Lower lobe of right lung (tissue), 2 donors: ENCODE measurements at regions not wholly inside any gene's neighbourhood (a gene's known extent, or its start where the extent isn't known, plus 50 kb on each side); places are given as distances from the start of the nearest gene placed in this dataset.
"Not testable (repeated sequence)": the region's sequence is repeated elsewhere in the genome, so short reads cannot be mapped to it uniquely, and the experiment has no call there.

ENCODE experiments used
- ATAC-seq, 2 donors: fragments of 200-7000 bp; cut with Tn5 transposase; one replicate each; pipeline ENCODE4 v1.9.1; 2020 to 2022; ENCODE audit warnings: mild to moderate bottlenecking in 2 of 2, moderate library complexity in 2 of 2
- DNase-seq: peaks from one replicate; pipeline ENCODE4 v3.0.0-alpha.2; 2020
- H3K27ac ChIP-seq: fragments of 200-600 bp; one replicate; pipeline ENCODE4 v1.8.0; 2022
- H3K27me3 ChIP-seq: fragments of 200-600 bp; one replicate; pipeline ENCODE4 v1.8.0; 2022; ENCODE audit warnings: low read depth
- H3K36me3 ChIP-seq: fragments of 200-600 bp; one replicate; pipeline ENCODE4 v1.8.0; 2022; ENCODE audit warnings: mild to moderate bottlenecking
- H3K4me1 ChIP-seq: fragments of 200-600 bp; one replicate; pipeline ENCODE4 v1.8.0; 2022
- H3K4me3 ChIP-seq: fragments of 200-600 bp; one replicate; pipeline ENCODE4 v1.8.0; 2022; ENCODE audit warnings: mild to moderate bottlenecking
- H3K9me3 ChIP-seq: fragments of 200-600 bp; one replicate; pipeline ENCODE4 v1.8.0; 2022
- intact Hi-C: fragments of 100-400 bp; cut with DNase I; formaldehyde crosslinking; loops from one replicate; pipeline ENCODE4 v1.11.0; 2022
- TF ChIP-seq, protein P1 (sequence below): fragments of 200-600 bp; IDR thresholded peaks from one replicate; pipeline ENCODE4 v1.8.0; 2022; ENCODE audit warnings: antibody characterized with exemption, mild to moderate bottlenecking
- donor health status: DM: no; HTN: yes; CAD: no; lungs with severe emphysema.

DNA sequence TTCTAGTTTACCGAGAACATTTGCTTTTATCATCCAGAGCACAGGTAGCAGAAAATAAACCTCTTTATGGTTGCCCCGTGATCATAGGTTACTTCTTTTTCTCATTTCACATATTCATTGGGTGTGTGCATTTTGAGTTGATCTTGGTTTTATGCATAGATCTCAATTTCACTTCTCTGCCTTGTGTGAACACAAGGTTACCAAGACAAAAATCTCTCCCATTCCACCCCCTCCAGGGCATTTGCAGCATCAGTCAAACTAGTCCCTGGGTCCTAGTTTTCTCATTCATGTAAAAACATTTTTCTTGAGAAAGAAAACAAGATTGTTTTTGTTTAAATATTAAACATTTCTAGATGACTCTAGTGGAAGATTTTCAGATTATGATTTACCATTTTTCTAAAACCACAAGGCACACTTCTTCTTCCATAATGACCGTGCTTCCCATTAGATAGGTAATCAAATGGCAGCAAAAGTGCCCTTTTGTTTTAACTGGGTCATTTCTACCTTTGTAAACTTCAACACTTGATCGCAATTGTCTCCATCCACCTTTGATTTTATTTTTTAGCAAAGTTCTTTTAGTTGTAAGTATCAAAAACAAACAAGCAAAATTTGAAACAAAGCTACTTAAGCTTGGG is 526.6 kb upstream of the CADM1 start:
- intact Hi-C loops: no loop called here
- H3K9me3 ChIP-seq: no peaks in the 10 kb centered on the region
- H3K36me3 ChIP-seq: no peaks in the 10 kb centered on the region
- ATAC-seq: no peak
- H3K4me3 ChIP-seq: no peak overlapping the region
- TF ChIP-seq, protein P1, sequence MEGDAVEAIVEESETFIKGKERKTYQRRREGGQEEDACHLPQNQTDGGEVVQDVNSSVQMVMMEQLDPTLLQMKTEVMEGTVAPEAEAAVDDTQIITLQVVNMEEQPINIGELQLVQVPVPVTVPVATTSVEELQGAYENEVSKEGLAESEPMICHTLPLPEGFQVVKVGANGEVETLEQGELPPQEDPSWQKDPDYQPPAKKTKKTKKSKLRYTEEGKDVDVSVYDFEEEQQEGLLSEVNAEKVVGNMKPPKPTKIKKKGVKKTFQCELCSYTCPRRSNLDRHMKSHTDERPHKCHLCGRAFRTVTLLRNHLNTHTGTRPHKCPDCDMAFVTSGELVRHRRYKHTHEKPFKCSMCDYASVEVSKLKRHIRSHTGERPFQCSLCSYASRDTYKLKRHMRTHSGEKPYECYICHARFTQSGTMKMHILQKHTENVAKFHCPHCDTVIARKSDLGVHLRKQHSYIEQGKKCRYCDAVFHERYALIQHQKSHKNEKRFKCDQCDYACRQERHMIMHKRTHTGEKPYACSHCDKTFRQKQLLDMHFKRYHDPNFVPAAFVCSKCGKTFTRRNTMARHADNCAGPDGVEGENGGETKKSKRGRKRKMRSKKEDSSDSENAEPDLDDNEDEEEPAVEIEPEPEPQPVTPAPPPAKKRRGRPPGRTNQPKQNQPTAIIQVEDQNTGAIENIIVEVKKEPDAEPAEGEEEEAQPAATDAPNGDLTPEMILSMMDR: no peak
- no peak overlapping the region for H3K27ac ChIP-seq
- H3K27me3 ChIP-seq: no peaks in the 10 kb centered on the region
- DNase-seq: no peak
- peaks cover 7% of the 10 kb centered on the region for H3K4me1 ChIP-seq

DNA sequence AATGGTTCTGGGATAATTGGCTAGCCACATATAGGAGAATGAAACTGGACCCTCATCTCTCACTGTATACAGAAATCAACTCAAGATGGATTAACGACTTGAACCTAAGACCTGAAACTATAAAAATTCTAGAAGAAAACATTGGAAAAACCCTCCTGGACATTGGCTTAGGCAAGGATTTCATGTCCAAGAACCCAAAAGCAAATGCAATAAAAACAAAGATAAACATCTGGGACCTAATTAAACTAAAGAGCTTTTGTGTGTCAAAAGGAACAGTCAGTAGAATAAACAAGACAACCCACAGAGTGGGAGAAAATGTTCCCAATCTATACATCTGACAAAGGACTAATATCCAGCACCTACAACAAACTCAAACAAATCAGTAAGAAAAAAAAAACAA is 524.3 kb upstream of the CADM1 start:
- H3K4me1 ChIP-seq, H3K9me3 ChIP-seq, H3K27me3 ChIP-seq, DNase-seq, ATAC-seq, H3K4me3 ChIP-seq, H3K27ac ChIP-seq, intact Hi-C loops, H3K36me3 ChIP-seq: not testable (repeated sequence)

DNA sequence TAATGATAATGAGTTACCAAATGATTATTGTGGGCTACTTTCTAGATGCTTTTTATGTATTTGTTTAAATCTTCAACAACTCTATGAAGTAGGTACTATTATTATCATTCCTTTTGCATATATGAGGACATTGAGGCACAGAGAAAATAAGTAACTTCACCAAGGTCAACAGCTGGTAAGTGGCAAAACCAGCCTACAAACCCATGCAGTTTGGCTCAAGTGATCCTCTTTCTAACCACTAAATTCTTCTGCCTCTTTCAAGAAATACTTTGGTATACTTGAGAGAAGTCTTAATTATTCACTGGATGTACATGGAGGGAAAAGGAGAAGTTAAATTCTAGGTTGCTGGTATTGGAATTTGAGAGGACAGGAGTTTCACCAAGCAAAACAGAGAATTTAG is 495.2 kb upstream of the CADM1 start:
- Histone ChIP-seq H3K36me3 (no peaks in the 10 kb centered on the region), H3K4me3 (no peak overlapping the region), H3K9me3 (no peaks in the 10 kb centered on the region), H3K27ac (no peak overlapping the region), H3K27me3 (no peaks in the 10 kb centered on the region), H3K4me1 (peaks cover 7% of the 10 kb centered on the region)
- no peak for DNase-seq
- TF ChIP-seq, protein P1: no peak
- peak; percentile 16 to 66 for ATAC-seq
- intact Hi-C loops: no loop called here

DNA sequence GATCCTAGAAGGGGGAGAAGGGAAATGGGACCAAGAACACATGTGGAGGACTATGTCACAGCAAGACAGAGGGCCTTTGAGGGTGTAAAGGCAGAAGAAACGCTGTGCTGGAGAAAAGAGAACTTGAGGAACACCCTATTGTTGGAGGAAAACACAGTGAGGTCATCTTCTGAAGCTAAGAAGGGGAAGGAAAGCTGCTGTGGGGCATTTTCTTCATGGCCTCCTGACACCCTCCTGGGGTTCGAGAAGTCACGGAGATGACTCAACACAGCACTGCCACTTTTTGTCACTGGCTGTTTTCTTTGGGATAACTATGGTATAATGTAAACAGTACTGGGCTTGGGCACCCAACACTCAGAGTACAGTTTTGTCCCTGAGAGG is 492.6 kb upstream of the CADM1 start:
- TF ChIP-seq, protein P1: no peak
- H3K9me3 ChIP-seq: no peaks in the 10 kb centered on the region
- ATAC-seq (peak; percentile 16 to 59), DNase-seq (no peak)
- intact Hi-C loops: no loop called here
- no peak overlapping the region for H3K4me3 ChIP-seq
- no peak overlapping the region for H3K27ac ChIP-seq
- peaks cover 7% of the 10 kb centered on the region for H3K4me1 ChIP-seq
- no peaks in the 10 kb centered on the region for H3K27me3 ChIP-seq
- H3K36me3 ChIP-seq: no peaks in the 10 kb centered on the region

DNA sequence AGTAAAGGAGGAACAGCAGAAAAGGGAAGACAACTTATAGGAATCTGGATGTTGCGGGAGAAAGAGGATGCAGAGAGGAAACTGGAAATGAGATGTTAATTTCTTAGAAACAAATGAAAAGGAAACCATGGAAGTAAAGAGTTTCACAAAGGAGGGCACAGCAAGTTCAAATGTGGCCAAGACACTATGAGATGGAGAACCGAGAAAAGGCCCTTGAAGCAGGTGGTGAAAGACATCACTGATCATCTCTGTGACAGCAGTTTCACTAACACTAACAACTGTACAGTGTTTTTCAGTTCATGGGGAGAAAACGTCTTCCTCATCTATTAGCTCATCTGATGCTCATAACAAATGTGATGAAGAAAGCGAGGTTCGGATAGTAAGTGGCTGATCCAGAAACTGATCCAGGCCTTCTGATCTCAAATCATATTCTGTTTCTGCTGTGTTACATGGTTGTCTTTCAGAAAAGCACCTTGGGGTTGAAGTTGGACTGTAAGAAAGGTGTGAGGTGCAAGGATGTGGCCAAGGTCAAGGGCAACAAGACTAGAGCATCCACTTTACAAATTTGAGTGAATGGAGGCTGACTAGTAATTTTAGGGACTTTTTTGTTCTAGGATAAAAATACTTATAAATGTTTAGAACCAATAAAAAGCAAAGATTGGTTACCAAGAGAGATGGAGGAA is 492.1 kb upstream of the CADM1 start:
- peaks cover 7% of the 10 kb centered on the region for H3K4me1 ChIP-seq
- ATAC-seq (peak in 1 of 2 donors; percentile 31), DNase-seq (no peak)
- H3K4me3 ChIP-seq: no peak overlapping the region
- H3K9me3 ChIP-seq: no peaks in the 10 kb centered on the region
- H3K27me3 ChIP-seq: no peaks in the 10 kb centered on the region
- H3K36me3 ChIP-seq: no peaks in the 10 kb centered on the region
- no peak overlapping the region for H3K27ac ChIP-seq
- TF ChIP-seq, protein P1: no peak
- intact Hi-C loops: no loop called here

DNA sequence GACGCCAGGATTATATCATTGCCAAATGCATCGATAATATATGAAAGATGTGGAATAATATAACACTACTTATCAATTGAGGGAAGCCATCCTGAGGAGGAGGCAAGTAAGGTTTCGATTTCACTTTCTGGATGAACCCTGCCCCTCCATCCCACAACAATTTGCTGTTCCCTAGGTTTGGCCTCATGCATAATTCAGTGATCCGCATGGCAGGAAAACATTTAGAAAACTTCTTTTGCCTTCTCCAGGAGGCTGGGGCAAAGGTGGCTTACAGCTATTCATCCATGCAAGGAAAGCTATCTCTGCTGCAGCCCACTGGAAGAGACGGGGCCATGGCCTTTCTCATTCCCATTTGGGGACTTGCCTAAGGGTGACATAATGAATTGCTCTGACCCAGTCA is 489.4 kb upstream of the CADM1 start:
- Histone ChIP-seq H3K27me3 (no peaks in the 10 kb centered on the region), H3K4me1 (peaks cover 4% of the 10 kb centered on the region), H3K27ac (no peak overlapping the region), H3K36me3 (no peaks in the 10 kb centered on the region), H3K9me3 (no peaks in the 10 kb centered on the region), H3K4me3 (no peak overlapping the region)
- TF ChIP-seq, protein P1: no peak
- no peak for ATAC-seq
- intact Hi-C loops: no loop called here
- no peak for DNase-seq
